H1 (cell line): ENCODE measurements at regions not wholly inside any gene's neighbourhood (a gene's known extent, or its start where the extent isn't known, plus 50 kb on each side); places are given as distances from the start of the nearest gene placed in this dataset.

ENCODE experiments used
- CHD2 ChIP-seq: IDR thresholded peaks from 2 replicates; pipeline ENCODE4 v1.6.1; 2012; ENCODE audit warnings: low read length, improper control_type of control experiment
- CTCF ChIP-seq, 3 experiments: IDR thresholded peaks; 1 replicate in 2 of 3; 2 replicates in 1 of 3; pipeline versions ENCODE4 v1.5.1 to v1.6.1; 2011; ENCODE audit warnings: low read length in 3 of 3, mild to moderate bottlenecking in 3 of 3, inconsistent platforms in 2 of 3, low read depth in 1 of 3, moderate library complexity in 1 of 3; ENCODE audit not compliant: insufficient read depth in 1 of 3; ENCODE audit errors: control extremely low read depth in 1 of 3
- EZH2 ChIP-seq: fragments of 200-600 bp; sonication (generic); IDR thresholded peaks from 2 replicates; pipeline ENCODE4 v1.7.1; 2012; ENCODE audit warnings: low read depth, mild to moderate bottlenecking, moderate library complexity, low read length, inconsistent platforms; ENCODE audit not compliant: severe bottlenecking
- SUZ12 ChIP-seq: fragments of 200-600 bp; sonication (generic); IDR thresholded peaks from 2 replicates; pipeline ENCODE4 v1.6.1; 2012; ENCODE audit warnings: mild to moderate bottlenecking, inconsistent platforms, low read length, moderate library complexity, mixed read lengths

DNA sequence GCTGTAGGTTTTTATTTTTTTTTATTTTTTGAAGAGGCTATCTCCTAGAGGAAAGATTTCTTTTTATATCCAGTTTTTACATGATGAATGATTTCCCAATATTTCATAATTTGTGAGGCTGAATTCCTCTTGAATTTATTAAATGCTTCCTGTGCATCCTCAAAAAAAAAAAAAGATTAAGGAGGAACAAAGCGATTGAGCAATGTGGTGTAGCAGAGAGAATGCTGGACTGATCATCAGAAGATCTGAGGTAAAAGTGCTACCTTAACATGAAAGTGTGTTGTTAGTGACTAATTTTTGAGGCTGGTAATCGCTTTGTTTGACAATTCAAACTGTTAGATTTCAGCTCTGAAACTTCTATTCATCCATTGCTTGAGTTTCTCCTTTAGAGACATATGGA lies 125.1 kb downstream of the ESM1 start:
- TF ChIP-seq CHD2 (no peak), SUZ12 (no peak), CTCF (IDR thresholded peaks at IDR 0.05; ENCODE audit: control extremely low read depth in 1 of 3, insufficient read depth in 1 of 3, low read depth in 1 of 3, low read length in 3 of 3) (no peak), EZH2 (no peak)
